ENCODE measurements at regions not wholly inside any gene's neighbourhood (a gene's known extent, or its start where the extent isn't known, plus 50 kb on each side); places are given as distances from the start of the nearest gene placed in this dataset.

- H4K20me1 ChIP-seq (ENCODE audit: insufficient read depth, low read length, poor library complexity, severe bottlenecking): no peaks in the 10 kb centered on the region
- H3K9me3 ChIP-seq (ENCODE audit: insufficient read depth, low read depth, low read length): no peaks in the 10 kb centered on the region
- H3K9me2 ChIP-seq (replicated peaks; ENCODE audit: low read depth, low read length): no peaks in the 10 kb centered on the region
- H3K4me3 ChIP-seq (ENCODE audit: low read length, poor library complexity, severe bottlenecking): no peak overlapping the region
- TF ChIP-seq CTCF (conservative IDR thresholded peaks at IDR 0.05; ENCODE audit: low read length) (no peak), EZH2phosphoT487 (IDR thresholded peaks at IDR 0.05; ENCODE audit: borderline replicate concordance) (no peak)
- no peak overlapping the region for H3K9ac ChIP-seq (ENCODE audit: low read depth, low read length, poor library complexity, severe bottlenecking)
- no peaks in the 10 kb centered on the region for H3K36me3 ChIP-seq (ENCODE audit: insufficient read depth, low read length)
- no peak overlapping the region for H3K4me2 ChIP-seq (ENCODE audit: low read depth, low read length, poor library complexity, severe bottlenecking)
- H3K27me3 ChIP-seq (ENCODE audit: insufficient read depth, low read length, poor library complexity, severe bottlenecking): no peaks in the 10 kb centered on the region
- H3K79me2 ChIP-seq (ENCODE audit: insufficient read depth, low read length): no peaks in the 10 kb centered on the region
- no peaks in the 10 kb centered on the region for H3K4me1 ChIP-seq (ENCODE audit: insufficient read depth, low read length, poor library complexity, severe bottlenecking)
- no peak overlapping the region for H2AFZ ChIP-seq (ENCODE audit: low read length)
- H3F3A ChIP-seq (ENCODE audit: low read depth): no peaks in the 10 kb centered on the region
These were observed 137.3 kb upstream of the PLXNA2 start for GRCh38 chr1:208381481-208381880.

- no peaks in the 10 kb centered on the region for H3K79me2 ChIP-seq (ENCODE audit: insufficient read depth, low read length)
- no peaks in the 10 kb centered on the region for H3K36me3 ChIP-seq (ENCODE audit: insufficient read depth, low read length)
- H3K4me1 ChIP-seq (ENCODE audit: insufficient read depth, low read length, poor library complexity, severe bottlenecking): no peaks in the 10 kb centered on the region
- no peaks in the 10 kb centered on the region for H3K9me2 ChIP-seq (replicated peaks; ENCODE audit: low read depth, low read length)
- H3K4me3 ChIP-seq (ENCODE audit: low read length, poor library complexity, severe bottlenecking): no peak overlapping the region
- TF ChIP-seq EZH2phosphoT487 (IDR thresholded peaks at IDR 0.05; ENCODE audit: borderline replicate concordance) (no peak), CTCF (conservative IDR thresholded peaks at IDR 0.05; ENCODE audit: low read length) (no peak)
- H2AFZ ChIP-seq (ENCODE audit: low read length): no peak overlapping the region
- H3K27me3 ChIP-seq (ENCODE audit: insufficient read depth, low read length, poor library complexity, severe bottlenecking): no peaks in the 10 kb centered on the region
- no peaks in the 10 kb centered on the region for H3F3A ChIP-seq (ENCODE audit: low read depth)
- H3K9ac ChIP-seq (ENCODE audit: low read depth, low read length, poor library complexity, severe bottlenecking): no peak overlapping the region
- H3K9me3 ChIP-seq (ENCODE audit: insufficient read depth, low read depth, low read length): no peaks in the 10 kb centered on the region
- H4K20me1 ChIP-seq (ENCODE audit: insufficient read depth, low read length, poor library complexity, severe bottlenecking): no peaks in the 10 kb centered on the region
- no peak overlapping the region for H3K4me2 ChIP-seq (ENCODE audit: low read depth, low read length, poor library complexity, severe bottlenecking)
These were observed 144.0 kb upstream of the PLXNA2 start for GRCh38 chr1:208387908-208388811.

GRCh38 chr1:208393416-208393815 is 149.2 kb upstream of the PLXNA2 start:
- no peaks in the 10 kb centered on the region for H3K9me3 ChIP-seq (ENCODE audit: insufficient read depth, low read depth, low read length)
- no peak overlapping the region for H3K9ac ChIP-seq (ENCODE audit: low read depth, low read length, poor library complexity, severe bottlenecking)
- no peaks in the 10 kb centered on the region for H4K20me1 ChIP-seq (ENCODE audit: insufficient read depth, low read length, poor library complexity, severe bottlenecking)
- H3K79me2 ChIP-seq (ENCODE audit: insufficient read depth, low read length): no peaks in the 10 kb centered on the region
- H3F3A ChIP-seq (ENCODE audit: low read depth): no peaks in the 10 kb centered on the region
- TF ChIP-seq CTCF (conservative IDR thresholded peaks at IDR 0.05; ENCODE audit: low read length) (no peak), EZH2phosphoT487 (IDR thresholded peaks at IDR 0.05; ENCODE audit: borderline replicate concordance) (no peak)
- no peaks in the 10 kb centered on the region for H3K36me3 ChIP-seq (ENCODE audit: insufficient read depth, low read length)
- H3K9me2 ChIP-seq (replicated peaks; ENCODE audit: low read depth, low read length): no peaks in the 10 kb centered on the region
- H3K27me3 ChIP-seq (ENCODE audit: insufficient read depth, low read length, poor library complexity, severe bottlenecking): no peaks in the 10 kb centered on the region
- H3K4me1 ChIP-seq (ENCODE audit: insufficient read depth, low read length, poor library complexity, severe bottlenecking): no peaks in the 10 kb centered on the region
- H3K4me3 ChIP-seq (ENCODE audit: low read length, poor library complexity, severe bottlenecking): no peak overlapping the region
- no peak overlapping the region for H3K4me2 ChIP-seq (ENCODE audit: low read depth, low read length, poor library complexity, severe bottlenecking)
- H2AFZ ChIP-seq (ENCODE audit: low read length): no peak overlapping the region

Measured in Loucy (cell line).